Spleen (tissue), 11 donors: ENCODE measurements at regions not wholly inside any gene's neighbourhood (a gene's known extent, or its start where the extent isn't known, plus 50 kb on each side); places are given as distances from the start of the nearest gene placed in this dataset.
"Not testable (repeated sequence)": the region's sequence is repeated elsewhere in the genome, so short reads cannot be mapped to it uniquely, and the experiment has no call there.

Source experiments
- DNase-seq: peaks from one replicate; pipeline ENCODE4 v3.0.0-alpha.2; 2020
- H3K27ac ChIP-seq, 8 donors: fragments of 200-600 bp; sonication (generic) in 7 of 8; 1 replicate in 4 of 8; 2 replicates in 4 of 8; pipeline versions ENCODE4 v1.5.0 to v1.8.0; 2016 to 2021; ENCODE audit warnings: inconsistent platforms in 4 of 8, mild to moderate bottlenecking in 4 of 8, moderate library complexity in 1 of 8
- H3K27me3 ChIP-seq, 7 donors: fragments of 200-600 bp; sonication (generic) in 6 of 7; replicated peaks in 1 of 7; 1 replicate in 4 of 7; 2 replicates in 3 of 7; pipeline versions ENCODE4 v1.5.0 to v1.8.0; 2016 to 2021; ENCODE audit warnings: inconsistent platforms in 3 of 7, mild to moderate bottlenecking in 1 of 7
- H3K36me3 ChIP-seq, 6 donors: fragments of 200-600 bp; sonication (generic) in 5 of 6; 1 replicate in 4 of 6; 2 replicates in 2 of 6; pipeline versions ENCODE4 v1.5.0 to v1.8.0; 2016 to 2021; ENCODE audit warnings: inconsistent platforms in 2 of 6
- H3K4me1 ChIP-seq, 6 donors: fragments of 200-600 bp; sonication (generic) in 5 of 6; 1 replicate in 3 of 6; 2 replicates in 3 of 6; pipeline versions ENCODE4 v1.5.0 to v1.8.0; 2016 to 2021; ENCODE audit warnings: inconsistent platforms in 3 of 6
- H3K4me3 ChIP-seq, 8 donors: fragments of 200-600 bp; sonication (generic) in 7 of 8; 1 replicate in 4 of 8; 2 replicates in 4 of 8; pipeline versions ENCODE4 v1.5.0 to v1.8.0; 2016 to 2021; ENCODE audit warnings: inconsistent platforms in 4 of 8, mild to moderate bottlenecking in 4 of 8, moderate library complexity in 2 of 8
- H3K9me3 ChIP-seq, 8 donors: fragments of 200-600 bp; sonication (generic) in 7 of 8; 1 replicate in 4 of 8; 2 replicates in 4 of 8; pipeline versions ENCODE4 v1.5.0 to v1.8.0; 2016 to 2021; ENCODE audit warnings: inconsistent platforms in 4 of 8
- CTCF ChIP-seq, 11 experiments: fragments of 200-600 bp in 7 of 11; fragments of 450-650 bp in 4 of 11; sonication (generic) in 4 of 11; IDR thresholded peaks in 8 of 11; conservative IDR thresholded peaks in 3 of 11; 1 replicate in 7 of 11; 2 replicates in 4 of 11; pipeline versions ENCODE4 v1.4.0 to v1.8.0; 2016 to 2021; ENCODE audit warnings: antibody characterized with exemption in 11 of 11, inconsistent platforms in 4 of 11, mild to moderate bottlenecking in 1 of 11
- POLR2A ChIP-seq, 3 donors: fragments of 450-650 bp; IDR thresholded peaks; one replicate each; pipeline ENCODE4 v1.5.1; 2017; ENCODE audit warnings: antibody characterized with exemption in 3 of 3, mild to moderate bottlenecking in 1 of 3
- POLR2AphosphoS5 ChIP-seq, 3 donors: sonication (generic); formaldehyde crosslinking; IDR thresholded peaks; one replicate each; pipeline ENCODE4 v1.5.1; 2017; ENCODE audit warnings: antibody characterized with exemption in 3 of 3
- WGBS, 5 donors: extraction: QIAGEN DNeasy Blood & Tissue Kit in 3 of 5; methylation state at CpG; one replicate each; pipeline versions ENCODE4 v1.1.5 to v1.1.7; 2013 to 2018; 5-methylcytosine and 5-hydroxymethylcytosine counted together
- intact Hi-C: fragments of 100-400 bp; cut with DNase I; formaldehyde crosslinking; loops from one replicate; pipeline ENCODE4 v1.15.0; 2023; ENCODE audit warnings: low total_unique reads
- donor health status: healthy with polysubstance abuse.
- donor health status: DM: no; HTN: no; CAD: no; lungs with moderate emphysema.
- donor health status: DM: no; HTN: no; CAD: no.
- donor health status: Bipolar disorder and iron deficiency.
- donor health status: healthy.
- donor health status: DM: no; HTN: no; CAD: no.
- donor health status: DM: yes; HTN: yes; CAD: no.

GRCh38 chr2:52340171-52340570 is 1308.2 kb upstream of the NRXN1 start:
- Histone ChIP-seq H3K36me3 (no peaks in the 10 kb centered on the region), H3K27ac (no peak overlapping the region), H3K9me3 (peaks cover 0 to 7% (median 0%) of the 10 kb centered on the region in 8 donors), H3K4me3 (no peak overlapping the region), H3K27me3 (no peaks in the 10 kb centered on the region), H3K4me1 (no peaks in the 10 kb centered on the region)
- intact Hi-C loops: no loop called here
- WGBS, 5 donors: 13 to 61% (median 40%) methylated on average over 1 of the region's 1 CpG
- no peak for DNase-seq
- TF ChIP-seq POLR2A (IDR thresholded peaks at IDR 0.05) (no peak), POLR2AphosphoS5 (IDR thresholded peaks at IDR 0.05) (no peak), CTCF (IDR thresholded peaks at IDR 0.05 in 8 of 11, conservative IDR thresholded peaks at IDR 0.05 in 3 of 11) (no peak)

- H3K4me3 ChIP-seq, DNase-seq, H3K36me3 ChIP-seq, H3K27ac ChIP-seq, intact Hi-C loops, H3K4me1 ChIP-seq, H3K27me3 ChIP-seq: not testable (repeated sequence)
- 83 to 95% (median 86%) methylated on average over 7 of the region's 7 CpGs for WGBS, 5 donors
- peaks cover 0 to 18% (median 2%) of the 10 kb centered on the region in 8 donors for H3K9me3 ChIP-seq
Measured at GRCh38 chr2:52337786-52338185, 1305.9 kb upstream of the NRXN1 start.

- Histone ChIP-seq H3K27ac (no peak overlapping the region), H3K36me3 (no peaks in the 10 kb centered on the region), H3K9me3 (peaks cover 0 to 18% (median 2%) of the 10 kb centered on the region in 8 donors), H3K4me1 (no peaks in the 10 kb centered on the region), H3K27me3 (no peaks in the 10 kb centered on the region), H3K4me3 (no peak overlapping the region)
- no peak for TF ChIP-seq POLR2A (IDR thresholded peaks at IDR 0.05)
- no peak for TF ChIP-seq CTCF (IDR thresholded peaks at IDR 0.05 in 8 of 11, conservative IDR thresholded peaks at IDR 0.05 in 3 of 11)
- no peak for TF ChIP-seq POLR2AphosphoS5 (IDR thresholded peaks at IDR 0.05)
- WGBS, 5 donors: 59 to 82% (median 74%) methylated on average over 2 of the region's 2 CpGs
- intact Hi-C loops: no loop called here
- no peak for DNase-seq
Measured at GRCh38 chr2:52336951-52337350, 1305.0 kb upstream of the NRXN1 start.

GRCh38 chr2:52335727-52336126 is 1303.8 kb upstream of the NRXN1 start:
- intact Hi-C loops: no loop called here
- no peak for DNase-seq
- Histone ChIP-seq H3K36me3 (no peaks in the 10 kb centered on the region), H3K4me3 (no peak overlapping the region), H3K4me1 (no peaks in the 10 kb centered on the region), H3K27me3 (no peaks in the 10 kb centered on the region), H3K27ac (no peak overlapping the region), H3K9me3 (peaks cover 0 to 18% (median 3%) of the 10 kb centered on the region in 8 donors)
- TF ChIP-seq POLR2AphosphoS5 (IDR thresholded peaks at IDR 0.05) (no peak), POLR2A (IDR thresholded peaks at IDR 0.05) (no peak), CTCF (IDR thresholded peaks at IDR 0.05 in 8 of 11, conservative IDR thresholded peaks at IDR 0.05 in 3 of 11) (no peak)
- 57 to 85% (median 68%) methylated on average over 1 of the region's 1 CpG for WGBS, 5 donors

GRCh38 chr2:52334185-52334584 is 1302.3 kb upstream of the NRXN1 start:
- peaks cover 0 to 32% (median 10%) of the 10 kb centered on the region in 8 donors for H3K9me3 ChIP-seq
- intact Hi-C loops: no loop called here

More at GRCh38 chr2:52334185-52334584, 1302.3 kb upstream of the NRXN1 start:
- Histone ChIP-seq H3K27me3 (no peaks in the 10 kb centered on the region), H3K4me3 (no peak overlapping the region), H3K27ac (no peak overlapping the region), H3K36me3 (no peaks in the 10 kb centered on the region), H3K4me1 (no peaks in the 10 kb centered on the region)
- 65 to 79% (median 70%) methylated on average over 4 of the region's 4 CpGs for WGBS, 5 donors
- TF ChIP-seq POLR2AphosphoS5 (IDR thresholded peaks at IDR 0.05): no peak
- no peak for DNase-seq
